OCI-LY3 (cell line): ENCODE measurements at regions not wholly inside any gene's neighbourhood (a gene's known extent, or its start where the extent isn't known, plus 50 kb on each side); places are given as distances from the start of the nearest gene placed in this dataset.

ENCODE experiments used
- CTCF ChIP-seq: fragments of 200-600, 300-600 bp; sonication (generic); IDR thresholded peaks from 2 replicates; pipeline ENCODE4 v1.5.1; 2014; ENCODE audit warnings: antibody characterized with exemption, low read length, low read depth
- EZH2phosphoT487 ChIP-seq: fragments of 200-600 bp; shearing (Covaris generic); IDR thresholded peaks from 2 replicates; pipeline ENCODE4 v1.6.1; 2018; ENCODE audit warnings: antibody characterized with exemption, mixed run types, low read depth

DNA sequence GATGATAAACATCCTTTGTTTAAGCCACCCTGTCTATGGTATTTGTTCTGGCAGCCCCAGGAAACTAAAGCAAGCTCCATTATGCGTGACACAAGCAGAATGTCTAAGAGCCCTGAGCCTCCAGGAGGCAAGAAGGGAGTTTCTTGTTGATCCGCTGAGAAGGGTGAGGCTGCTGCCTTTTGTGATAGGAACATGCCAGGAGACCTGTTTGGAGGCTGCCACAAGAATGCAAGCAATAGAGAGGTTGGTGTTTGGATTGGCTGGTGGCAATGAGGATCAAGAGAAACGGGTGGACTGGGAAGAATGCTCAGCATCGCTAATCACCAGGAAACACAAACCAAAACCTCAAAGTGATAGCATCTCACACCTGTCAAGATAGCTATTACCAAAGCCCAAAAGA lies 104.8 kb downstream of the ASB7 start:
- TF ChIP-seq EZH2phosphoT487 = no peak
- no peak for TF ChIP-seq CTCF
